Ramos (cell line): ENCODE measurements at regions not wholly inside any gene's neighbourhood (a gene's known extent, or its start where the extent isn't known, plus 50 kb on each side); places are given as distances from the start of the nearest gene placed in this dataset.

Experiments
- in situ Hi-C: fragments of 300-500 bp; cut with MboI; formaldehyde crosslinking; loops from one replicate; pipeline ENCODE4 v1.14.3; 2022; ENCODE audit warnings: low sequenced_read_pairs; ENCODE audit not compliant: unreplicated experiment

GRCh38 chr10:29039091-29039490 is 249.8 kb upstream of the LYZL1 start:
- in situ Hi-C loops, result no loop called here

- in situ Hi-C loops, result no loop called here
Measured at GRCh38 chr10:29039677-29040189, 249.1 kb upstream of the LYZL1 start.

DNA sequence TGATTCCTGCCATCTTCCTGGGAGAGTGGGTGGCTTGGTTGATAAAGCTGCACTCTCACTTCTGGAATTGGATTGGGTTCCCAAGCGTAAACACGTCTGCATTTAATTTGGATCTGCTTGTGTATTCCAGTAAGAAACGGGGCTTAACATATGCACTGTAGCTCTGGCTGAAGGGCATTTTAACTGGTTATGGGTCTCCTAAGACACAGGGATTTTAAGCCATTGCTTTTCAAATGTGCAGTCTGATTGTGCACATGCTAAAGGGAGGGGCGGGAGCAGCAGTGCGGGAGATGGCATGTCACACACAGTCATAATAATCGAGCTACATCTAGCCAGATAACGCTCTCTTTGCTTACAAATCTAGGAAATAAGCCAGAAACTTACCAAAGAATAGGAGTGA is 247.3 kb upstream of the LYZL1 start:
- in situ Hi-C loops, result no loop called here

DNA sequence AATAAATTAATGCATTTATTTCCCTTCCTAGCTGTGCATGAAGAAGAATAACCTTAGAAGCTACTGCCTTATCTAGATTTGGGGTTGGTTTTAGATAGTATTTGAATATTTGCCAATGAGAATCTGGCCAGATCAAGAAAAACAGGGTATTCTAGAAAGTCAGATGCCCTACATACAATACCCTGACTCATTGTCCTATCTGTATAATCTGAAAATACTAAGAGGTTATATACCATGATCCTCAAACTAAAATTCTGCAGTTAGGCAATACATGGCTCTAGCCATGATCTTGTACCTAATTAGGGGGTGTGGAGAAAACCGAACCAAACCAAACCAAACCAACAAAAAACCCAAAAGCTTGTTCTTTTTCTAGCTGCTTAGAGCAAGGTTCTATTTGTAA is 240.4 kb upstream of the LYZL1 start:
- in situ Hi-C loops, result no loop called here

GRCh38 chr10:29050081-29050480 is 238.8 kb upstream of the LYZL1 start:
- in situ Hi-C loops, result no loop called here

GRCh38 chr10:29055101-29055500 is 233.8 kb upstream of the LYZL1 start:
- in situ Hi-C loops, result no loop called here

DNA sequence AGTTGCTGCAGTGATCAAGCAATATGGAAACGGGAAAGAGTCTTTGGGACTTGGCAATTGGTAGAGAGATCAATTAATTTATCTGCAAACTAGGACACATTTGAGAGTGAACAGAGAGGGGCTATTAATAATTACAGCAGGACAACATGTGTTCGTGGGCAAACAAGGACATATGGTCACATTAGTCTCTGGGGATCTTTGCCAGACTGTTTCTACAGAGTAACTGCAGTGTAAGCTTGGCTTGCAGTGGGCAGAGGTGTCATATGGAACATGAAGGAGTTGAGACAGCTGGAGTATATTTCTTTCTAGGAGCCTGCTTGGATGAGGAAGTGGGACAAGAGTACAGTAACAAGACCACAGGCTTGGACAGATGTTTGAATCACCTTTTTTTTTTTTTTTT is 232.1 kb upstream of the LYZL1 start:
- in situ Hi-C loops, result no loop called here

- in situ Hi-C loops, result no loop called here
Measured at GRCh38 chr10:29057822-29058331, 231.0 kb upstream of the LYZL1 start.

- in situ Hi-C loops, result no loop called here
Measured at GRCh38 chr10:29063806-29064644, 224.8 kb upstream of the LYZL1 start.

GRCh38 chr10:29064680-29065079 is 224.2 kb upstream of the LYZL1 start:
- in situ Hi-C loops, result no loop called here

- in situ Hi-C loops, result no loop called here
Measured at GRCh38 chr10:29067161-29067560, 221.7 kb upstream of the LYZL1 start.

DNA sequence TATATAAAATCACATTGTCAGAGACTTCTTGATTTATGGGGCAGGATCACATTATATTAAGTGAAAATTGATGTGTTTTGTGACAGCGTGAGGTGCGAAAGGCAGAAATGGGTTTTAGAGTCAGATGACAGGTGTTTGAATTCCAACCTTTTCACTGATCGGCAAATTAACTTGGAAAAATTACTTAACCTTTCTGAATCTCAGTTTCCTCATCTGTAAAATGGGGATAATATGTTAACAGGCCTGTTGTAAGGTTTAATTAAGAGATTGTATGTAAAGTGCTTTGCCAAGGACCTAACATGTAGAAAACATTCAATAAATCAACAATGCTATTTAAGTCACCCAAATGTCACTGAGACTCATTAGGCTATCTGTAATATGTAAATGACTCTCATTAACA is 221.2 kb upstream of the LYZL1 start:
- in situ Hi-C loops, result no loop called here

- in situ Hi-C loops, result no loop called here
Measured at GRCh38 chr10:29068302-29068701, 220.6 kb upstream of the LYZL1 start.

DNA sequence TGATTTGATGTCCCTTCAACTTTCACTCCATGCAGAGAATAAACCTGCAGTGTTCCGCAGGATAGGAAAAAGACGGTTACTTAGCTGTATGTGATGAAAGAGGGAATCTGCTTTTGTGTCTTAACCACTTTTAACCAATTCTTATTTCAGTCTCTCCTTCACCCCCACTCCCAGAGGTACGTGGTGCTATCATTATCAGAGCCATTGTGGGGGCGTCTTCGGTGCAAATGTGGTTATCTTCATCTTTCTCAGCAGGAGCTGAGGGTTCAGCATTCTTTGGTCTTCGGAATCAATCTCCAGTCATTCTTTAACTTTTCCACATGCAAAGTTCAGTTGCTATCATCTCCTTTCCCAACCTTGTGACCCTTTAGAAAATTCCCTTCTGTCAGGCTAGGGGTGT is 219.9 kb upstream of the LYZL1 start:
- in situ Hi-C loops, result no loop called here

DNA sequence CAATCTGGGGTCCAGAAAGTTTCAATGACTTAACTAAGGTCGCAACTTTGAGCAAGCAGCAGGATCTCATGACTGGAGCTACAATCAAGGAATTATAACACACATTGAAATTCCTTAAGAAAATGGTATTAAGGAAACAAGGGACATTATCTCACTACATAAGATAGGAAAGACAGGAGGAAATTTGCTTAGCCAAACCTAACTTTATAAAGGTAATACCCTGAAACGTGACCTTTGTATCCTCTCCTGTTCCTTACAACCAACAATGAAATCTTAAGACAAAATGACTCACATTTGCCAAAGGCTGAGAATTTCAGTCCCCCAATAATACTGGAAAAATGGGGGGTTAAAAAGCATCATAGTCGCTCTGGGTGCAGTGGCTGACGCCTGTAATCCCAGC is 218.9 kb upstream of the LYZL1 start:
- in situ Hi-C loops, result no loop called here

DNA sequence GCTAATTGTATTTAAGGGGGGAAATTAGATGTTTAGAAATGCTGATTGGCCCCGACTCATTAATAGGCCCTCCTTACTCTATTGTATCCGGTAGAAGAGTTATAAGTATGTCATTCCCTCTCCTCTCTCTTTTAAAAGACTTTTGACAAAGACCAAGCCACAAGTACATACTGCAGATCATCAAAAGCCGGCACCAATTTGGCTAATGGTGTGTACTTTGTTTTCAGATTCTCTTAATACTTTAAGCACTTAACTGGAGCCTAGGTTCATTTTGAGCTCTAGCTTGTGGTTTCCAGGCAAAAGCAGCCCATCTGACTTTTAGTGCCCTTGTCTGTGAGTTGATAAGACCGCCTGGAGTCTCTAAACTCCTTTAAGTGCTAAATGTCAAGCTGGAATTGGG is 210.0 kb upstream of the LYZL1 start:
- in situ Hi-C loops, result no loop called here

DNA sequence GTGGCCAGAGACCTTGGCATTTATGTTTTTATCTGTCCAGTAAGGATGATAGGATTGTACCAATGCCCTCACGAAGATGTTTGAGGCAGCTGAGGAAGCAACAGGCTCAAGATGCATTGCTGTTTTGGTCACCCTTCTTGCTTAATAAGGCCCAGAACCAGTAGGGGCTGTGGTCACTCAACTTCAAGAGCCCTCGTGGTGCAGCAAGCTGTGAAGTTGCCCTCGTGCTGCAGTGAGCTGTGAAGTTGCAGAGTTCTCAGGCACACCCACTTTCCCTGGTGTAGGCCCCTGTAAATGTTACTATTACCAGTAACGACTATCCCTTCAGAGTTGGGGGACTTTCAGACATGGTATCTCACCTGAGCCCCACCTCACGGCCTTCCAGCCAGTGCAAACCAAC is 207.6 kb upstream of the LYZL1 start:
- in situ Hi-C loops, result no loop called here

DNA sequence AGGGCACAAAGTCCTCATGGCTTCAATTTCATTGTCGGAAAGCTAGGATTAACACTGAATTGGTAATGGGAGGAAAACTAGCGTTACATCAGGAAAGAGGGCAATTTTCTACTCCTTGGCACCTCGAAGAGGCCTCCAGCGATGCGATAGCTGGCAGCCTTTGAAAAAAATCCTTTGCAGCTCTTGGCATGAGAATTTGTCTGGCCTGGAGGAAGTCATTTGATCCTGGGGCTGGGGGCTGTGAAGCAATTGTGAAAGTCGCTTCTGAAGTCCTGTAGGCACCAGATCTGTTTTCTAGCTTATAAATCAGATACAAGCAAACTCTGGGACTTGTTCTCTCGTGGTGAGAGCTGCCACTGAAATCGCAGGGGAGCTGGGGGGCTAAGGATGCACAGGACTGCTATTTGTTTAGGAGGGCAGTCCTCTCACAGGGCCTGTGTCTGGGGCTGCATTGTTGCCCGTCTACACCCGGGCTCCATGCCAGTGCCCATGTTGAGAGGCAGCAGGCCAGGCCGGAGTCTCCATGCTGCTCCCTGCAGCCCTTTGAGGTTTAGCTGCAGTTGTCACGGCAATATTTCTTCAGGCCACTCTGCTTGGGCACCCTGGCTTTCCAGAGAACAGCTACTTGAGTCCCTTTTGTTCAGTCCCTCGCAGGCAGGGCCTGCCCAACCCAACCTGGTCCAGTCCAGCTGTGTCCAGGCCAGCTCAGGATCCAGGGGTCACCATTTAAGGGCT is 206.8 kb upstream of the LYZL1 start:
- in situ Hi-C loops, result no loop called here

- in situ Hi-C loops, result no loop called here
Measured at GRCh38 chr10:29083096-29083495, 205.8 kb upstream of the LYZL1 start.

- in situ Hi-C loops, result no loop called here
Measured at GRCh38 chr10:29084681-29085307, 204.1 kb upstream of the LYZL1 start.

GRCh38 chr10:29089091-29089490 is 199.8 kb upstream of the LYZL1 start:
- in situ Hi-C loops, result no loop called here
